GM23338 (cell line): ENCODE measurements at regions not wholly inside any gene's neighbourhood (a gene's known extent, or its start where the extent isn't known, plus 50 kb on each side); places are given as distances from the start of the nearest gene placed in this dataset.

ENCODE experiments used
- ATAC-seq: fragments of 200-7000 bp; cut with Tn5 transposase; 3 replicates; pipeline ENCODE4 v1.9.1; 2020
- DNase-seq: peaks from one replicate; pipeline ENCODE4 v3.0.0-alpha.2; 2015; ENCODE audit warnings: low spot score
- H2AFZ ChIP-seq: fragments of 200-600 bp; sonication (generic); 2 replicates; pipeline ENCODE4 v1.8.0; 2016; ENCODE audit warnings: antibody characterized with exemption, mild to moderate bottlenecking, moderate library complexity
- H3F3A ChIP-seq: fragments of 200-600 bp; sonication (generic); replicated peaks from 2 replicates; pipeline ENCODE4 v1.8.0; 2017; ENCODE audit warnings: antibody characterized with exemption, mixed run types, low read depth
- H3K27ac ChIP-seq: fragments of 200-600 bp; sonication (generic); 2 replicates; pipeline ENCODE4 v1.6.1; 2016; ENCODE audit warnings: low read depth
- H3K27me3 ChIP-seq: fragments of 200-600 bp; sonication (generic); 2 replicates; pipeline ENCODE4 v1.8.0; 2016; ENCODE audit warnings: mild to moderate bottlenecking, mixed run types, moderate library complexity; ENCODE audit not compliant: insufficient read depth
- H3K36me3 ChIP-seq: fragments of 200-600 bp; sonication (generic); 2 replicates; pipeline ENCODE4 v1.8.0; 2016; ENCODE audit warnings: mild to moderate bottlenecking; ENCODE audit not compliant: insufficient read depth
- H3K4me1 ChIP-seq: fragments of 200-600 bp; sonication (generic); 2 replicates; pipeline ENCODE4 v1.8.0; 2016; ENCODE audit warnings: mild to moderate bottlenecking, moderate library complexity; ENCODE audit not compliant: insufficient read depth
- H3K4me2 ChIP-seq: fragments of 200-600 bp; sonication (generic); 2 replicates; pipeline ENCODE4 v1.7.1; 2017; ENCODE audit warnings: mixed run types
- H3K4me3 ChIP-seq: fragments of 200-600 bp; sonication (generic); 2 replicates; pipeline ENCODE4 v1.6.1; 2016; ENCODE audit warnings: mixed run types
- H3K79me2 ChIP-seq: fragments of 200-600 bp; sonication (generic); replicated peaks from 2 replicates; pipeline ENCODE4 v1.8.0; 2017; ENCODE audit warnings: mild to moderate bottlenecking; ENCODE audit not compliant: insufficient read depth
- H3K9me2 ChIP-seq: fragments of 200-600 bp; sonication (generic); 2 replicates; pipeline ENCODE4 v1.8.0; 2017; ENCODE audit not compliant: insufficient read depth
- H4K20me1 ChIP-seq: fragments of 200-600 bp; sonication (generic); replicated peaks from 2 replicates; pipeline ENCODE4 v1.8.0; 2017; ENCODE audit warnings: mild to moderate bottlenecking; ENCODE audit not compliant: insufficient read depth
- H3K27ac Mint-ChIP-seq: 2 replicates; pipeline ENCODE4 v1.8.0; 2020; ENCODE audit warnings: inconsistent platforms, mild to moderate bottlenecking, moderate library complexity, mixed read lengths
- H3K27me3 Mint-ChIP-seq: 3 replicates; pipeline ENCODE4 v1.8.0; 2022; ENCODE audit warnings: low read depth, mild to moderate bottlenecking, moderate library complexity, mixed read lengths, inconsistent platforms; ENCODE audit not compliant: insufficient read depth, poor library complexity
- H3K36me3 Mint-ChIP-seq: 3 replicates; pipeline ENCODE4 v1.8.0; 2021; ENCODE audit warnings: low read depth, mild to moderate bottlenecking, inconsistent platforms, moderate library complexity, mixed read lengths
- H3K4me1 Mint-ChIP-seq: 3 replicates; pipeline ENCODE4 v1.8.0; 2020; ENCODE audit warnings: mild to moderate bottlenecking, inconsistent platforms, mixed read lengths
- H3K4me3 Mint-ChIP-seq: 3 replicates; pipeline ENCODE4 v1.8.0; 2021; ENCODE audit warnings: moderate library complexity, mild to moderate bottlenecking, inconsistent platforms, mixed read lengths
- H3K9me3 Mint-ChIP-seq: 3 replicates; pipeline ENCODE4 v1.8.0; 2020; ENCODE audit warnings: moderate library complexity, mild to moderate bottlenecking, inconsistent platforms, mixed read lengths
- CREB1 ChIP-seq: fragments of 250-450 bp; sonication (Bioruptor Pico); IDR thresholded peaks from 2 replicates; pipeline ENCODE4 v1.5.0; 2020; ENCODE audit warnings: low read depth, mild to moderate bottlenecking, moderate library complexity
- EZH2 ChIP-seq: fragments of 200-600 bp; sonication (generic); IDR thresholded peaks from one replicate; pipeline ENCODE4 v1.8.0; 2017; ENCODE audit warnings: antibody characterized with exemption, mild to moderate bottlenecking, low read depth; ENCODE audit not compliant: unreplicated experiment
- EZH2phosphoT487 ChIP-seq: fragments of 200-600 bp; sonication (generic); IDR thresholded peaks from one replicate; pipeline ENCODE4 v1.8.1; 2018; ENCODE audit warnings: antibody characterized with exemption; ENCODE audit not compliant: unreplicated experiment
- ZNF462 ChIP-seq: fragments of 250-450 bp; sonication (Bioruptor Pico); IDR thresholded peaks from 2 replicates; pipeline ENCODE4 v1.5.0; 2020; ENCODE audit warnings: mild to moderate bottlenecking, moderate library complexity
- TF ChIP-seq, protein P1 (sequence below): IDR thresholded peaks from 2 replicates; pipeline ENCODE4 v1.6.1; 2016; ENCODE audit warnings: antibody characterized with exemption

DNA sequence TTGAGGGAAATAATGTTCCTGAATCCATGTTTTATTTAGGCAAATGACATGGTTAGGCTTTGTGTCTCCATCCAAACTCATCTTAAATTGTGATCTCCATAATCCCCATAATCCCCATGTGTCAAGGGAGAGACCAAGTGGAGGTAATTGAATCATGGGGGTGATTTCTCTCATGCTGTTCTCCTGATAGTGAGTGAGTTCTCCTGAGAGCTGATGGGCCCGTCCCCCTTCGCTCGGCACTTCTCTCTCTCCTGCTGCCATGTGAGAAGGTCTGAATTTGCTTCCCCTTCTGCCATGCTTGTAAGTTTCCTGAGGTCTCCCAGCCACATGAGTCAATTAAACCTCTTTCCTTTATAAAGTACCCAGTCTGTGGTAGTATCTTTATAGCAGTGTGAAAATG is 563.0 kb upstream of the NR3C2 start (continued):
- no peak for TF ChIP-seq ZNF462 (CRISPR knock-in tag)

DNA sequence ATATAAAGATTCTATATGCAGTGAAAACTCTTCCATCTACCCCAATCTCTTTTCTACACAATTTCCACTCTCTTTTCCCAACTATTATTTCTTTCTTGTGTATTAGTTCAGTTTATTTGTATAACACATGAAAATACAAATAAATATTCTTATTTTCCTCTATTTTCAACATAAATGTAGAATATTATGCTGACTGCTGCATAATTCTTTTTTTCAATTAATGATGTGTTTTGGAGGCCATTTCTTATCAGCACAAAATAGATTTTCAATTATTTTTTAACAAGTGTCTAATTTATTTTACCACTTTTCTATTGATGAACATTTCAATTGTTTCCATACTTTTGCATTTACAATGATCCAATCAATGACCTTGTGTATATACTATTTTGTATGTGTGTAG is 557.7 kb upstream of the NR3C2 start:
- H3K4me1 Mint-ChIP-seq = peaks cover 3% of the 10 kb centered on the region; the same call in 1 of the 3 replicates
- H3K9me3 Mint-ChIP-seq = no peaks in the 10 kb centered on the region
- no peak overlapping the region for H3K27ac Mint-ChIP-seq
- TF ChIP-seq, protein P1, sequence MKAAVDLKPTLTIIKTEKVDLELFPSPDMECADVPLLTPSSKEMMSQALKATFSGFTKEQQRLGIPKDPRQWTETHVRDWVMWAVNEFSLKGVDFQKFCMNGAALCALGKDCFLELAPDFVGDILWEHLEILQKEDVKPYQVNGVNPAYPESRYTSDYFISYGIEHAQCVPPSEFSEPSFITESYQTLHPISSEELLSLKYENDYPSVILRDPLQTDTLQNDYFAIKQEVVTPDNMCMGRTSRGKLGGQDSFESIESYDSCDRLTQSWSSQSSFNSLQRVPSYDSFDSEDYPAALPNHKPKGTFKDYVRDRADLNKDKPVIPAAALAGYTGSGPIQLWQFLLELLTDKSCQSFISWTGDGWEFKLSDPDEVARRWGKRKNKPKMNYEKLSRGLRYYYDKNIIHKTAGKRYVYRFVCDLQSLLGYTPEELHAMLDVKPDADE = no peak
- no peak for TF ChIP-seq EZH2
- no peak for TF ChIP-seq EZH2phosphoT487
- no peak for TF ChIP-seq ZNF462 (CRISPR knock-in tag)
- TF ChIP-seq CREB1 (CRISPR knock-in tag) = no peak

More for the DNA sequence above, 557.7 kb upstream of the NR3C2 start:
- Histone ChIP-seq H3K27ac (no peak overlapping the region), H3K4me3 (no peak overlapping the region), H3K36me3 (no peaks in the 10 kb centered on the region), H2AFZ (no peak overlapping the region), H4K20me1 (no peaks in the 10 kb centered on the region), H3K79me2 (no peaks in the 10 kb centered on the region), H3F3A (no peaks in the 10 kb centered on the region), H3K9me2 (no peaks in the 10 kb centered on the region), H3K4me1 (0 out of 2 replicates have a peak, but pooled peaks cover 3% of the 10 kb centered on the region), H3K27me3 (no peaks in the 10 kb centered on the region), H3K4me2 (no peak overlapping the region)
- Mint-ChIP-seq H3K27me3 (no peaks in the 10 kb centered on the region), H3K4me3 (no peak overlapping the region), H3K36me3 (no peaks in the 10 kb centered on the region)
- DNase-seq (no peak), ATAC-seq (no peak)
